GM18873 (cell line): ENCODE measurements at regions not wholly inside any gene's neighbourhood (a gene's known extent, or its start where the extent isn't known, plus 50 kb on each side); places are given as distances from the start of the nearest gene placed in this dataset.
A peak's percentile ranks its signal among the peaks of the same experiment; 100 is the strongest.

ENCODE experiments used
- ATAC-seq: cut with Tn5 transposase; IDR thresholded peaks from one replicate; pipeline ENCODE4 v1.9.1; 2021; ENCODE audit warnings: mild to moderate bottlenecking, moderate library complexity, moderate number of reproducible peaks; ENCODE audit not compliant: unreplicated experiment, low FRiP score

GRCh38 chr2:3138621-3139020 is 239.0 kb downstream of the EIPR1 start:
- ATAC-seq: no peak

GRCh38 chr2:3137651-3138300 is 239.8 kb downstream of the EIPR1 start:
- no peak for ATAC-seq

DNA sequence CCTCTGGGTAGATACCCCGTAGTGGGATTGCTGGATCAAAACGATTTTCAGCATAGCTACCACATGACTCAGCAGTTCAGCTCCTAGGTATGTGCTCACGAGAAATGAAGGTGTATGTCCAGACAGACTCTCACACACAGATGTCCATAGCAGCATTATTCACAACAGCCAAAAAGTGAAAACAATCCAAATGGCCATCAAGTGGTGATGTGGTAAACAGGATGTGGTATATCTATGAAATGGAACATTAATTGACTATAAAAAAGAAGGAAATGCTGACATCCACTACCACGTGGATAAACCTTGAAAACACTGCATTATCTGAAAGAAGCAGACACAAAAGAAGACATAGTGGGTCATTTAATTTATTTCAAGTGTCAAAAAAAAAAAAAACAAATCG is 241.9 kb downstream of the EIPR1 start:
- no peak for ATAC-seq

DNA sequence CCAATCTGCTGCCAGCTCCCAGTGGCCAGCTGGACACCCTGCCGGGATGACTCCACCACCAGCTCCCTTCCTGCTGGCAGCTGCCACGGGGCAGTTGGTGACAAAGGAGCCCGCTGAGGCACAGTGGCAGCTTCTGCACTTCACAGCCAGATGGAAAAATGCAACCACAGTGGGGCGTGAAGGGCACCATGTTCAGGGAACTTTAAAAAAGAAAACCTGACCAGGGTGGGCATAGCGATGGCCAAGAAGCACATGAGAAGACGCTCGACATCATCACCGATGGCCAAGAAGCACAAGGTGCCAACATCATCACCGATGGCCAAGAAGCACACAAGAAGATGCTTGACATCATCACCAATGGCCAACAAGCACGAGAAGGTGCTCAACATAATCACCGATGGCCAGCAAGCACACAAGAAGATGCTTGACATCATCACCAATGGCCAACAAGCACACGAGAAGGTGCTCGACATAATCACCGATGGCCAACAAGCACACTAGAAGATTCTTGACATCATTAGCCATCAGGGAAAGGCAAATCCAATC is 243.5 kb downstream of the EIPR1 start:
- ATAC-seq: no peak

- no peak for ATAC-seq
Observed at GRCh38 chr2:3132966-3133365, 244.7 kb downstream of the EIPR1 start.

DNA sequence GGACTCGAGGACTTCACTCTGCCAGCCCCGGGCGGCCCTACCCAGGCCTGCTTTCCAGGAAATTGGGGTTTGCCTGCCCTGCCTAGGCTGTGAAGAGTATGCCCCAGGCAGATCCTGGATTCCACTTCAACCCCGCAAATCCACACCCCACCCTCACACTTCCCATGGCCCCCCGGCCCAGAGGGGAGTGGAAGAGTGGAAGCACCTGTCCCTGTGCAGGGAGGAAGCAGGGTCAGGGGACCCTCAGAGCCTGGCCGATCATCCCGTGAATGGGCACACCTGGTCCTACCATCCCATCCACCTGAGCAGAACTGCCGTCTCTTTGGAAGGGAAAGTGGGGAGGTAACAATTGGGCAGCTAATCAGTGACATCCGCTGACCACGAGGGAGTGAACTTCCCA is 245.2 kb downstream of the EIPR1 start:
- no peak for ATAC-seq

GRCh38 chr2:3131636-3132326 is 245.8 kb downstream of the EIPR1 start:
- no peak for ATAC-seq

DNA sequence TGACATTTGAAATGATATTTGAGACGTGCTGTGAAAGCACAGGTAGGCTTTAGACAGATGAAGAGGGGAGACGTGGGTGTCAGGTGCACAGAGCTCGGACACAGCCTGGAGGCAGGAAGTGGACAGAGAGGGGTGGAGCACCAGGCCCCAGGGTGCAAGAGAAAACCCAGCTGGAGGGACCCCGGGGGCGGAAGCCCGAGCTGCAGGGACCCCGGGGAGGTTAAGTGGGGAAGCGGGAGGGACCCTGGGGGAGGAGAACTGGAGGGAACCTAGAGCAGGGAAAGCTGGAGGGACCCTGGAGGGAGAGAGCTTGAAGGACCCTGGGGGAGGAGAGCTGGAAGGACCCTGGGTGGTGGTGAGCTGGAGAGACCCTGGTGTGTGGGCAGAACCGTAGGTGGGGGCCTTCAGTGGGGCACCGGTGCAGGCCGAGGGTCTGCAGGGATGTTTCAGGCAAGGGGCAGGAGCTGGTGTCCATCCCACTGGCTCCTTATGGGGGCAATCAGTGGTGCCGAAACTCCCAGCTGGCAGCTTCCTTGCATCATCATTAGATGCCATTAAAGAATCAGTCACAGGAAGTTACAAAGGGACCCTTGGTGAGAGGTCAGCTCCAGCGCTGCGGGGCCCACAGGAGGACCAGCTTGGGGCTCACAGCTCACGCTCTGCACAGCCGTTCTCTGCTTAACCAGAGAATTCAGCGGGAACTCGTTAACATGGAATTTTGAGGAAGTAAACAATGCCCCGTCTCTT is 246.6 kb downstream of the EIPR1 start:
- ATAC-seq: no peak

DNA sequence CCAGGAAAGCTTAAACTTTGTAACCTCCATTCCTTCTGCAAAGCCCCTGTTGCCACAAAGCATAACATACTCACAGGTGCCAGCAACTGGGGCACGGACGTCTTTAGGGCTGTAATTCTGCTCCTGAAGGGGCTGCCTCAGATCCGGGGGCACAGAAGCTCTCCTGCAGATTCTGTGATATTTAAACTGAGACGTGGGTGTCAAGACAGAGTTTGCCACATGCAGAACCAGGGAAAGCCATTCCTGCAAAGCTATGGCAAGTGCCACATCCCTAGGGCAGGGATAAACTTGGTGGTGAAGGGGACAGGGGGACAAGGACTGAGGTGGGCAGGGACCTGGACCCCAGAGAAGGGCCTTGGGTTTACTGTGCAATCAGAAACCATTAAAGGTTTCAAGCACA is 247.2 kb downstream of the EIPR1 start:
- ATAC-seq: no peak

DNA sequence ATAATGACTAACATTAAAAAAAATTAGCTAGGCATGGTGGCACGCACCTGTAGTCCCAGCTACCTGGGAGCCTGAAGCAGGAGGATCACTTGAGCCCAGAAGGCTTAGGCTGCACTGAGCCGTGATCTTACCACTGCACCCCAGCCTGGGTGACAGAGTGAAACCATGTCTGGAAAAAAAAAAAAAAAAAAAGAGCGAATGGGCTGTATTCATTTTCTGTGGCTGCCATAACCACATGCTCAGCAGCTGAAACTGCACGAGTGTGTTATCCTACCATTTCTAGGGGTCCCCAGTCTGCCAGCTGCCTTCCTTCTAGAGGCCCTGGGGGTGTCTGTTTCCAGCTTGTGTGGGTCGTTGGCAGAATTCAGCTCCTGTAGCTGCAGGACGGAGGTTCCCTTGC is 247.8 kb downstream of the EIPR1 start:
- ATAC-seq: no peak

DNA sequence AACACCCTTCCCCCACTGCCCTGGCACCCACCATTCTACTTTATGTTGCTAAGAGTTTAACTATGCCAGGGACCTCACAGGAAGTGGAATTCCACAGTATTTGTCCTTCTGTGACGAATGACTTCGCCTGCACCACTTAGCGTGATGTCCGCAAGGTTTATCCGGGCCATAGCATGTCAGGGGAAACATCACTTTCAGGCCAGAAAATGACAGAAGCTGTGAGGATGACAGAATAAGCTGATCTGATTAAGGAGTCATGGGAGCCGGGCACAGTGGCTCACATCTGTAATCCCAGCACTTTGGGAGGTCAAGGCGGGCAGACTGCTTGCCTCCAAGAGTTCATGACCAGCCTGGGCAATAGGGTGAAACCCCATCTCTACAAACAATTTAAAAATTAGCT is 248.8 kb downstream of the EIPR1 start:
- no peak for ATAC-seq

- ATAC-seq: no peak
Observed at GRCh38 chr2:3127710-3128109, 249.9 kb downstream of the EIPR1 start.

DNA sequence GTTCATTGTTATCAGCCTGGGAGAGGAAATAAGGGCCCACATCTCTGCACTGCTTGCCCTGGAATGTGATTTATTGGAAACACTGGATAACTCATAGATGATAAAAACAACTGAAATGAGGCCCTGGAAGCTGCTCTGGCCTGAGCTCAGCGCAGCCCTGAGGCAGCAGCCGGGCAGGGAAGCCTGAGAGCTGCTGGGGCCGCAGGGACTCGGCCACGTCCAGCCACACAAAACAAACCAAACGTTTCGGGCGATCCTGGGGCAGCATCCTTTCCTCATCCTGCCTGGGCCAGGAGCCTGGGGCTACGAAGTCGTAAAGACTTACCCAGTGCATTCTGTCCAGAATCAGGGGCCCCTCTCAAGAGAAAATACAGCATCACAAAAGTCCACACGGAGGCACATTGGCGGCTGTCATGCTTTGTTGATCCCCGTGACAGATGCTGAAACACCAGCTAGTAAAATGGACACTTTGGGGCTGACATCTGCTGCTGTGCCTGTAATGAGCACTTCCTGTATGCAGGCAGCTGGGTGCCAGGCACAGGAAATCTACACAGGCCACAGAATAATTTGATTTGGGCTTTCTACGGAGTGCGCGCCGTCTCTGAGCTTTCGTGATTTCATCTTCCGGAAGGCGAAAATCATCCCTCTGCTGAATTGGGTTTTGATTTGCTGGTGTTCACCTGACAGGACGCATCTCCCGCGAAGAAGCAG is 250.6 kb downstream of the EIPR1 start:
- peak; percentile 64 for ATAC-seq

DNA sequence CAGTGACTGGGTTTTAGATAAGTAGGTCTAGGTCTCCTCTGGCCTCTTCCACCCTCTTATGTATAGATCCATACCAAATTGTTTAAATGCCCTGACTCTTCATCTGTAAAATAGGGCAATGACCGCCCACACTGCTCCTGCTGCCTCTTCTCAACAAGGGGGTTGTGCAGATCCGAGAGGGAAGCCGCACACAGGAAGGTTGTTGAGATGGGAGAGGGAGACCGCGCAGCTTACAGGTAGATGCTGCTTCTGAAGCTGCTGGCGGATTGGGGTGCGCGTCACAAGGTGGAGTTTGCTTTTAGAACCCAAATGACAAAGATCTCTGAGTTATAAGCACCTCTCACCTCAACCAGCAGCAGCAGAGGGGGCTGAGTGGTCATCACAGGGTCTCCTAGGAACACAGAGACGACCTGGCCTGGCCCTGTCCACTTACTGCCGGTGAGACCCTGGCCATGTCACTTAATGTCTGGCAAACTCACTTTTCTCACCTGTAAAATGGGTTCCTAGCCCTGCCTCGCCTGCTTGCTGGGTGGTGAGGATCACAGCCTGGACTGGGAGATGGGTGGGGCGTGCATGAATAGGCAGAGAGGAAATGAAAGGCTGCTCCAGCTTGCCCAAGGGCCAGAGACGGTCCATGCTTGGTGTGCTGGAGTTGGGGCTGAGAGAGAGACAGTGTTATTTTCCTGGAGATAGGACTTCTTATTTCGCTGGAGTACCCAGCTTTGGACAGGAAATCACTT is 251.3 kb downstream of the EIPR1 start:
- no peak for ATAC-seq

DNA sequence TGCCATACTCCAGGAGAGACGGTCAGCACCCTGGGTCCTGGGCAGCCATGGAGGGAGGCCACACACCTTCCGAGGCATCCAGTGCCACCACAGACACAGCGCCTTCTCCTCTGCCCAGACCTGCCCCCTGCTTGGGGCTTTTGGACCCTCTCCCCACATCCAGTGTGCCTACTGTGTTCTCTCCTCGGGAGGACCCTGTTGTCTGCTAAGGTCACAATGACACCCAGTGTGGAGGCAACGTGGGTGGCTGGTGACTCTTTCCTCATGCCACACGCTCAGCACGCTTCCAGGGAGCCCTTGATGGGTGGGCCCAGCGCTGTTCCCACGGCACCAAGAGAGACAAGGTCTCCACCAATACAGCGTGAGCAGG is 251.9 kb downstream of the EIPR1 start:
- ATAC-seq: no peak

DNA sequence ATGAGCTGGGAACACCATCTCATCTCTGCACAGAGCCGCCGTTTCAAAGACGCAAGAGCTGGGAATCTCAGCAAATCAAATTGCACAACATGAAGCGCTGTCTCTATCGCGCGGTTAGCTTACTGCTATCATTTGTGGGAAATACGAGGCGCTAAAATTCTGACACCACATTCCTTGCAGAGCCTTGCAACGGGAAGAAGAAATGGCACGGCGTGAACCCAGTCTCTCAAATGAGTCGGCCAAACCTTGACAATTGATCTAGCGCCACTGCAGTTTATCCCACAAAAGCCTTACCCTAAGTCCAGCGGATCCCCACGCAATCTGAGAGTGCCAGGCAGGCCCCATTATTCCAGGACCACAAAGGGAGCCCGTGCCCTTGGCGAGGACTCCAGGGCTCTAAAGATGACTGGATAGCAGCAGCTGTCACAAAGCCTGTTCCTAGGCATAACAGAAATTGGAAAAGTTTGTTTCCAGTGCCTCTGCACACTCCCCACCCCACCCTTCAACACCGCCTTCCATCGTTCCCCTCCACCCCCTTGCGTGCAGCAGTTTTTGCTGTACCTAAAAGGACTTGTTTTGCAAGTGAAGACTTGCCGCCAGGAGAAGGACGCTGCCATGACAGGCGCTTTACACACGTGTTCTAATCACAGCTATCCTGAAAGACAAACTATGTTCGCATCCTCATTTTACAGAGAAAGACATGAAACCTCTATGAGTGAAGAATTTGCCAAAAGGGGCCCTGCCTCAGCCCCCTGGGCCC is 252.4 kb downstream of the EIPR1 start:
- ATAC-seq: no peak

- ATAC-seq: no peak
Observed at GRCh38 chr2:3122525-3122924, 255.1 kb downstream of the EIPR1 start.

DNA sequence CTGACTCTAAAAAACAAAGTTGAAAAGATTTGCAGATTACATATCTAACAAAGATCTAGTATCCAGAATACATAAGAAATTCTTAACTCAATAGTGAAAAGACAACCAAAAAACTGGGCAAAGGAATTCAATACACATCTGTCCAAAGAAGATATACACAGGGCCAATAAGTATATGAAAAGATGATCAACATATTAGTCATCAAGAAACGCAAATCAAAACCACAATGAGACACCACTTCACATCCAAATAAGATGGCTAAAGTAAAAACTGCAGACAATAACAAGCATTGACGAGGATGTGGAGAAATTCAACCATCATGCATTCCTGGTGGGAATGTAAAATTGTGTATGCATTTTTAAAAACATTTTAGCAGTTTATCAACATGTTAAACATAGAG is 256.0 kb downstream of the EIPR1 start:
- ATAC-seq: no peak

- no peak for ATAC-seq
Observed at GRCh38 chr2:3117650-3118216, 259.9 kb downstream of the EIPR1 start.
